PFSK-1 (cell line): ENCODE measurements at regions not wholly inside any gene's neighbourhood (a gene's known extent, or its start where the extent isn't known, plus 50 kb on each side); places are given as distances from the start of the nearest gene placed in this dataset.

ENCODE experiments used
- POLR2AphosphoS5 ChIP-seq: IDR thresholded peaks from 2 replicates; pipeline ENCODE4 v1.6.1; 2012; ENCODE audit warnings: low read depth, mild to moderate bottlenecking, control low read depth, low read length, moderate library complexity
- REST ChIP-seq, 2 experiments: IDR thresholded peaks; 2 replicates each; pipeline versions ENCODE4 v1.6.1 to v1.8.0; 2011 to 2012; ENCODE audit warnings: low read depth in 2 of 2, low read length in 2 of 2, control low read depth in 1 of 2, inconsistent platforms in 1 of 2, mild to moderate bottlenecking in 1 of 2, moderate library complexity in 1 of 2; ENCODE audit not compliant: insufficient read depth in 1 of 2

- TF ChIP-seq REST (IDR thresholded peaks at IDR 0.05; ENCODE audit: insufficient read depth in 1 of 2, low read depth in 2 of 2, low read length in 2 of 2) (no peak), POLR2AphosphoS5 (no peak)
Observed at GRCh38 chr9:78644359-78644758, 347.4 kb downstream of the PSAT1 start.
